Gastrocnemius medialis (tissue), 4 donors: ENCODE measurements at regions not wholly inside any gene's neighbourhood (a gene's known extent, or its start where the extent isn't known, plus 50 kb on each side); places are given as distances from the start of the nearest gene placed in this dataset.

ENCODE experiments used
- CTCF ChIP-seq, 5 experiments: fragments of 450-650 bp in 3 of 5; fragments of 200-600 bp in 2 of 5; sonication (generic) in 2 of 5; IDR thresholded peaks in 4 of 5; conservative IDR thresholded peaks in 1 of 5; 1 replicate in 4 of 5; 2 replicates in 1 of 5; pipeline ENCODE4 v1.5.1; 2016 to 2019; ENCODE audit warnings: antibody characterized with exemption in 5 of 5, mild to moderate bottlenecking in 3 of 5, moderate library complexity in 3 of 5
- POLR2A ChIP-seq, 2 donors: fragments of 450-650 bp; IDR thresholded peaks; one replicate each; pipeline ENCODE4 v1.6.1; 2017; ENCODE audit warnings: antibody characterized with exemption in 2 of 2, mild to moderate bottlenecking in 2 of 2, moderate library complexity in 2 of 2

- no peak for TF ChIP-seq CTCF (IDR thresholded peaks at IDR 0.05 in 4 of 5, conservative IDR thresholded peaks at IDR 0.05 in 1 of 5)
- no peak for TF ChIP-seq POLR2A (IDR thresholded peaks at IDR 0.05)
Observed at GRCh38 chr1:177656598-177656997, 313.3 kb downstream of the SEC16B start.
